Mucosa of descending colon (tissue), 3 donors: ENCODE measurements at regions not wholly inside any gene's neighbourhood (a gene's known extent, or its start where the extent isn't known, plus 50 kb on each side); places are given as distances from the start of the nearest gene placed in this dataset.
A peak's percentile ranks its signal among the peaks of the same experiment; 100 is the strongest.

Source experiments
- ATAC-seq: fragments of 200-7000 bp; cut with Tn5 transposase; one replicate; pipeline ENCODE4 v1.9.1; 2020; ENCODE audit warnings: mild to moderate bottlenecking, moderate library complexity
- DNase-seq, 3 donors: peaks; one replicate each; pipeline ENCODE4 v3.0.0-alpha.2; 2020
- H3K36me3 ChIP-seq: fragments of 200-600 bp; one replicate; pipeline ENCODE4 v1.8.0; 2021; ENCODE audit warnings: low read depth, mild to moderate bottlenecking
- H3K4me1 ChIP-seq: fragments of 200-600 bp; one replicate; pipeline ENCODE4 v1.8.0; 2021; ENCODE audit warnings: low read depth, mild to moderate bottlenecking
- H3K4me3 ChIP-seq: fragments of 200-600 bp; one replicate; pipeline ENCODE4 v1.8.0; 2021; ENCODE audit warnings: mild to moderate bottlenecking
- H3K9me3 ChIP-seq: fragments of 200-600 bp; one replicate; pipeline ENCODE4 v1.8.0; 2021; ENCODE audit warnings: mild to moderate bottlenecking
- CTCF ChIP-seq: fragments of 200-600 bp; IDR thresholded peaks from one replicate; pipeline ENCODE4 v1.8.0; 2022; ENCODE audit warnings: antibody characterized with exemption, mild to moderate bottlenecking
- intact Hi-C, 2 donors: fragments of 100-400 bp; cut with DNase I in 1 of 2; cut with micrococcal nuclease in 1 of 2; formaldehyde crosslinking; loops; one replicate each; pipeline versions ENCODE4 v1.11.0 to v1.11.1; 2022; cut with DNase I, micrococcal nuclease
- donor health status: DM: no; HTN: no; CAD: no; lungs with moderate emphysema.
- donor health status: DM: no; HTN: no; CAD: no.
- donor health status: DM: no; HTN: yes; CAD: no.

- Histone ChIP-seq H3K9me3 (no peaks in the 10 kb centered on the region), H3K4me1 (peaks cover 25% of the 10 kb centered on the region), H3K4me3 (no peak overlapping the region), H3K36me3 (no peaks in the 10 kb centered on the region)
- no peak for ATAC-seq
- intact Hi-C loops = no loop called here
- no peak for TF ChIP-seq CTCF
- no peak for DNase-seq
Observed at GRCh38 chr12:123061441-123062205, 81.1 kb downstream of the ARL6IP4 start.

- no peaks in the 10 kb centered on the region for H3K36me3 ChIP-seq
- ATAC-seq (peak; percentile 8), DNase-seq (no peak)
- H3K9me3 ChIP-seq = no peaks in the 10 kb centered on the region
- no peak for TF ChIP-seq CTCF
- H3K4me1 ChIP-seq = peaks cover 12% of the 10 kb centered on the region
- intact Hi-C loops = no loop called here
- no peak overlapping the region for H3K4me3 ChIP-seq
Observed at GRCh38 chr12:123059500-123059899, 79.0 kb downstream of the ARL6IP4 start.

GRCh38 chr12:123058980-123059379 is 78.5 kb downstream of the ARL6IP4 start:
- peaks cover 9% of the 10 kb centered on the region for H3K4me1 ChIP-seq
- ATAC-seq (no peak), DNase-seq (peak in 1 of 3 donors; percentile 35)
- TF ChIP-seq CTCF = no peak
- no peak overlapping the region for H3K4me3 ChIP-seq
- intact Hi-C loops = no loop called here
- H3K36me3 ChIP-seq = no peaks in the 10 kb centered on the region
- H3K9me3 ChIP-seq = no peaks in the 10 kb centered on the region

GRCh38 chr12:123058481-123058880 is 78.0 kb downstream of the ARL6IP4 start:
- intact Hi-C loops = no loop called here
- Histone ChIP-seq H3K36me3 (no peaks in the 10 kb centered on the region), H3K4me3 (no peak overlapping the region), H3K9me3 (no peaks in the 10 kb centered on the region), H3K4me1 (peaks cover 7% of the 10 kb centered on the region)
- no peak for TF ChIP-seq CTCF
- no peak for ATAC-seq
- DNase-seq = no peak

- no peaks in the 10 kb centered on the region for H3K36me3 ChIP-seq
- ATAC-seq = no peak
- H3K4me3 ChIP-seq = no peak overlapping the region
- intact Hi-C loops = no loop called here
- H3K9me3 ChIP-seq = no peaks in the 10 kb centered on the region
- no peaks in the 10 kb centered on the region for H3K4me1 ChIP-seq
- no peak for DNase-seq
- no peak for TF ChIP-seq CTCF
Observed at GRCh38 chr12:123057513-123058265, 77.2 kb downstream of the ARL6IP4 start.
